Adrenal gland (tissue), 9 donors: ENCODE measurements at regions not wholly inside any gene's neighbourhood (a gene's known extent, or its start where the extent isn't known, plus 50 kb on each side); places are given as distances from the start of the nearest gene placed in this dataset.

Source experiments
- DNase-seq, 7 donors: peaks; one replicate each; pipeline ENCODE4 v3.0.0-alpha.2; 2019 to 2020
- H3K27ac ChIP-seq, 5 donors: fragments of 200-600 bp; sonication (generic) in 4 of 5; 1 replicate in 3 of 5; 2 replicates in 2 of 5; pipeline versions ENCODE4 v1.5.1 to v1.8.0; 2016 to 2020; ENCODE audit warnings: mild to moderate bottlenecking in 1 of 5
- H3K27me3 ChIP-seq: fragments of 200-600 bp; 2 replicates; pipeline ENCODE4 v1.8.0; 2021
- H3K36me3 ChIP-seq, 2 donors: fragments of 200-600 bp; replicated peaks in 1 of 2; 1 replicate in 1 of 2; 2 replicates in 1 of 2; pipeline versions ENCODE4 v1.5.1 to v1.8.0; 2018 to 2022
- H3K4me1 ChIP-seq, 2 donors: fragments of 200-600 bp; replicated peaks in 1 of 2; 1 replicate in 1 of 2; 2 replicates in 1 of 2; pipeline versions ENCODE4 v1.5.1 to v1.8.0; 2018 to 2021
- H3K4me3 ChIP-seq, 4 donors: fragments of 200-600 bp; sonication (generic) in 3 of 4; one replicate each; pipeline ENCODE4 v1.5.1; 2016 to 2018
- H3K9me3 ChIP-seq, 3 donors: fragments of 200-600 bp; sonication (generic) in 1 of 3; replicated peaks in 1 of 3; 1 replicate in 2 of 3; 2 replicates in 1 of 3; pipeline versions ENCODE4 v1.5.1 to v1.8.0; 2016 to 2021
- POLR2A ChIP-seq, 2 donors: fragments of 450-650 bp; IDR thresholded peaks; one replicate each; pipeline ENCODE4 v1.6.1; 2017; ENCODE audit warnings: antibody characterized with exemption in 2 of 2, mild to moderate bottlenecking in 2 of 2, moderate library complexity in 1 of 2
- WGBS, 4 donors: extraction: QIAGEN DNeasy Blood & Tissue Kit in 2 of 4; methylation state at CpG; one replicate each; pipeline versions ENCODE4 v1.1.5 to v1.1.7; 2013 to 2017; 5-methylcytosine and 5-hydroxymethylcytosine counted together
- intact Hi-C, 2 donors: fragments of 100-400 bp; cut with DNase I; formaldehyde crosslinking; loops; one replicate each; pipeline versions ENCODE4 v1.14.1 to v1.15.0; 2022 to 2023
- TF ChIP-seq, protein P1 (sequence below), 6 experiments: fragments of 450-650 bp in 4 of 6; fragments of 200-600 bp in 2 of 6; sonication (generic) in 1 of 6; IDR thresholded peaks; 1 replicate in 5 of 6; 2 replicates in 1 of 6; pipeline versions ENCODE4 v1.5.1 to v1.8.0; 2016 to 2021; ENCODE audit warnings: antibody characterized with exemption in 6 of 6, mild to moderate bottlenecking in 2 of 6, moderate library complexity in 1 of 6
- donor health status: healthy with polysubstance abuse.
- donor health status: Bipolar disorder and iron deficiency.
- donor health status: DM: yes; HTN: yes; CAD: no.
- donor health status: DM: no; HTN: no; CAD: no.
- donor health status: DM: no; HTN: no; CAD: no.

DNA sequence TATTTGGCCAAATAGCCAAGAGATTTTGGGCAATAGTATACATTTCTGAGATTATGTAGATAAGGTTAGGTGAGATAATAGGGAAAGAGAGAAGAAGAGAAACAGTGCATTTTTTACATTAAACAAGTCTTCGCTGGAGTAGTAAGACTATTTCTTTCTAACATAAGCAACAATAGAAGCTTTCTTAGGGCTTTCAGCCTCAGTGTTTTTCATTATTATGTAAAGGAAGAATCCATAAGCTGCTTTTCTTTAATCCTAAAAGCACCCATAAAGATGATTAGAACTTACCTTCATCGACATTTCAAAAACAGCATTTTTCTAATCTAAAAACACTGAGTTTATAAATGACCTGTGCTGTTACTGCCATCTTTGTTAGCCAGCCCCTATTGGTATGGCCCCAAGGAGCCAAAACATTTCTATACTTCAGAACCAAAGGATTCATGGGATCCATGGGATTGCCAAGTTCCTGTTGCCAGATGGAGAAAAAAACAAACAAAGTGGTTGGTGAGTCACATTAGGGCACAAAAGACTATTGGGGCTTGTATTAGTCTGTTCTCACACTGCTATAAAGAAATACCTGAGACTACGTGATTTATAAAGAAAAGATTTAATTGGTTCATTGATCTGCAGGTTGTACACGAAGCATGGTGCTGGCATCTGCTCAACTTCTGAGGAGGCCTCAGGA, 88.2 kb downstream of the SCG2 start:
- Histone ChIP-seq H3K27me3 (no peaks in the 10 kb centered on the region), H3K4me3 (no peak overlapping the region), H3K4me1 (no peaks in the 10 kb centered on the region), H3K9me3 (no peaks in the 10 kb centered on the region), H3K36me3 (no peaks in the 10 kb centered on the region), H3K27ac (no peak overlapping the region)
- WGBS, 4 donors: 76 to 88% (median 83%) methylated on average over 4 of the region's 4 CpGs
- intact Hi-C loops: no loop called here
- no peak for TF ChIP-seq POLR2A (IDR thresholded peaks at IDR 0.05)
- TF ChIP-seq, protein P1, sequence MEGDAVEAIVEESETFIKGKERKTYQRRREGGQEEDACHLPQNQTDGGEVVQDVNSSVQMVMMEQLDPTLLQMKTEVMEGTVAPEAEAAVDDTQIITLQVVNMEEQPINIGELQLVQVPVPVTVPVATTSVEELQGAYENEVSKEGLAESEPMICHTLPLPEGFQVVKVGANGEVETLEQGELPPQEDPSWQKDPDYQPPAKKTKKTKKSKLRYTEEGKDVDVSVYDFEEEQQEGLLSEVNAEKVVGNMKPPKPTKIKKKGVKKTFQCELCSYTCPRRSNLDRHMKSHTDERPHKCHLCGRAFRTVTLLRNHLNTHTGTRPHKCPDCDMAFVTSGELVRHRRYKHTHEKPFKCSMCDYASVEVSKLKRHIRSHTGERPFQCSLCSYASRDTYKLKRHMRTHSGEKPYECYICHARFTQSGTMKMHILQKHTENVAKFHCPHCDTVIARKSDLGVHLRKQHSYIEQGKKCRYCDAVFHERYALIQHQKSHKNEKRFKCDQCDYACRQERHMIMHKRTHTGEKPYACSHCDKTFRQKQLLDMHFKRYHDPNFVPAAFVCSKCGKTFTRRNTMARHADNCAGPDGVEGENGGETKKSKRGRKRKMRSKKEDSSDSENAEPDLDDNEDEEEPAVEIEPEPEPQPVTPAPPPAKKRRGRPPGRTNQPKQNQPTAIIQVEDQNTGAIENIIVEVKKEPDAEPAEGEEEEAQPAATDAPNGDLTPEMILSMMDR (IDR thresholded peaks at IDR 0.05): no peak
- DNase-seq: no peak

DNA sequence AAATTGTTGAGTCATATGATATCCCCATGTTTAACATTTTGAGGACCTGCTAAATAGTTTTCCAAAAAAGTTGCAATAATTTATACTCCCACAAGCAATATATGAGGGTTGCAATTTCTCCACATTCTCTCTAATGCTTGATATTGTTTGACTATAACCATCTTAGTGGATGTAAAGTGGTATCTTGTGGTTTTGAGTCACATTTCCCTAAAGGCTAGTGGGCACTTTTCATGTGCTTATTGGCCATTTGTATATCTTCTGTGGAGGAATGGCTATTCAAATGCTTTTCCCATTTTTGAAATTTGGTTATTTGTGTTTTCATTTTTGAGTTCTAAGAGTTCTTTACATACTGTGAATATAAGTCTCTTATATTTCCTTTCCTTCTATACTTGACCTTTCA, 82.7 kb downstream of the SCG2 start:
- Histone ChIP-seq H3K27ac (no peak overlapping the region), H3K9me3 (no peaks in the 10 kb centered on the region), H3K36me3 (no peaks in the 10 kb centered on the region), H3K27me3 (no peaks in the 10 kb centered on the region), H3K4me1 (no peaks in the 10 kb centered on the region), H3K4me3 (no peak overlapping the region)
- intact Hi-C loops: no loop called here
- DNase-seq: no peak
- no peak for TF ChIP-seq POLR2A (IDR thresholded peaks at IDR 0.05)
- TF ChIP-seq, protein P1 (IDR thresholded peaks at IDR 0.05): no peak

DNA sequence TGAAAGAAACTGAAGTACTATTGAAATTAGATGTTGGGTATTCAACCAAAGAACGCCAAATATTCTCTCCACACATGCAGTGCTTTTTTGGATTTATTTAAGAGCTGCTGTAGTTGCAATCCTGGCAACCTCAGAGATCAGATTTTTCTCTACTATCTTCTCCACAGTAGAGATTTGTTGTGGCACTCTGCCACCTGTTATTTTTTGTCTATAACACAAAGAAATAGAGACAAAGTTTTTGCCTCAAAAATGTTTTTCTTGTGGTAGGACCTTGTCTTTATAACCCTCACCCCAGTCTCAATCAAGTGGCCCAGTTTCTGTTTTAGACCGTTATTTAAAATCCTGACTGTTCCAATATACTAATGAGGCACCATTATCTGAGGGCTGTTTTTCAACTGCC, 79.4 kb downstream of the SCG2 start:
- no peaks in the 10 kb centered on the region for H3K27me3 ChIP-seq
- H3K9me3 ChIP-seq: no peaks in the 10 kb centered on the region
- intact Hi-C loops: no loop called here
- no peak overlapping the region for H3K27ac ChIP-seq
- no peaks in the 10 kb centered on the region for H3K4me1 ChIP-seq
- TF ChIP-seq POLR2A (IDR thresholded peaks at IDR 0.05): no peak
- TF ChIP-seq, protein P1 (IDR thresholded peaks at IDR 0.05): no peak
- no peaks in the 10 kb centered on the region for H3K36me3 ChIP-seq
- no peak overlapping the region for H3K4me3 ChIP-seq
- WGBS, 4 donors: 65 to 74% (median 71%) methylated on average over 2 of the region's 2 CpGs
- no peak for DNase-seq

DNA sequence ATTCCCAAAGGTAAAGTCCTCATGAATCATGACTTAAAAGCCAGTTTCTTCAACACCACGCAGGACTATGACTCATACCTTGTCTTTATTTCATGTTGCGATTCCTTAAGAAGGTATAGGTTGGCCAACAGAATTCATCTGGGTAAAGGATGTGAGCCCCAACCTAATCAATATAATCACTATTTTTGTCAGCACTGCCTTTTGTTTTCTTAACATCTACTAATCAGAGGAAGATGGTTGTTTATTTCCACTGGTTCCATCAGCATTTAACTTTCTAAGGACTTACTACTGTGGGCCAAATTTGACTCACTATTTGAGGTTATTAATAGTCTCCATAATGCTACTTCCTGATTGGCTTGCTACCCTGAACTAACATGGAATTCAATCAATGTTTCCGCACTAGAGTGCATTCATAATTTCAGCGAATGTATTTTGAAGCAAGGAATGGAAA, 78.6 kb downstream of the SCG2 start:
- Histone ChIP-seq H3K27ac (no peak overlapping the region), H3K4me3 (no peak overlapping the region), H3K9me3 (no peaks in the 10 kb centered on the region), H3K4me1 (no peaks in the 10 kb centered on the region), H3K36me3 (no peaks in the 10 kb centered on the region), H3K27me3 (no peaks in the 10 kb centered on the region)
- no peak for TF ChIP-seq POLR2A (IDR thresholded peaks at IDR 0.05)
- TF ChIP-seq, protein P1 (IDR thresholded peaks at IDR 0.05): no peak
- intact Hi-C loops: no loop called here
- 87 to 93% (median 89%) methylated on average over 4 of the region's 4 CpGs for WGBS, 4 donors
- DNase-seq: no peak
